ACHN (cell line): ENCODE measurements at regions not wholly inside any gene's neighbourhood (a gene's known extent, or its start where the extent isn't known, plus 50 kb on each side); places are given as distances from the start of the nearest gene placed in this dataset.
"Not testable (repeated sequence)": the region's sequence is repeated elsewhere in the genome, so short reads cannot be mapped to it uniquely, and the experiment has no call there.

Experiments
- DNase-seq: peaks from one replicate; pipeline ENCODE4 v3.0.0-alpha.2; 2015
- in situ Hi-C: cut with HindIII; loops from 2 replicates; pipeline ENCODE4 v1.10.0; 2017; ENCODE audit warnings: low sequenced_read_pairs, low pct_ligation_motif_present, low pct_unique_long_range_greater_than_20kb

- DNase-seq, in situ Hi-C loops: not testable (repeated sequence)
Measured at GRCh38 chr14:99037326-99037725, 234.7 kb downstream of the BCL11B start.

GRCh38 chr14:99037777-99038430 lies 234.1 kb downstream of the BCL11B start:
- DNase-seq = peak; percentile 2
- in situ Hi-C loops = no loop called here

DNA sequence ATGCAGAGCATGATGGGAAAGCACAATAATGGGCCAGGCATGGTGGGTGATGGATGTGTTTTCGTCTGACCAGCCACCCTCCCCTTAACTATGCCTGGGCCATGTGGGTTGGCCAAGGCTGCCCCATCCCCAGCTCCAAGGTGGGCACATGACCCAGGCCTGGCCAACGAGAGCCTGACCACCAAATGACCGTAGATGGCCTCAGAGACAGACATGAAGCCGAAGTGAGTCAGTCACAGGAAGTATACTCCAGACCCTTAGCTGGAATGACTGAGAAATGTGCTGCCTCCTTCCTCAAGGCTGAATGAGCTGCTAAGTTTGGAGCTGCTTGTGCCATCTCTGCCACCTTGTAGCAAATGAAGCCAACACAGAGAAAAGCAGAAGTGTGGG lies 233.6 kb downstream of the BCL11B start:
- DNase-seq = no peak
- in situ Hi-C loops = no loop called here

- no peak for DNase-seq
- in situ Hi-C loops = no loop called here
Measured at GRCh38 chr14:99039331-99040041, 232.5 kb downstream of the BCL11B start.

DNA sequence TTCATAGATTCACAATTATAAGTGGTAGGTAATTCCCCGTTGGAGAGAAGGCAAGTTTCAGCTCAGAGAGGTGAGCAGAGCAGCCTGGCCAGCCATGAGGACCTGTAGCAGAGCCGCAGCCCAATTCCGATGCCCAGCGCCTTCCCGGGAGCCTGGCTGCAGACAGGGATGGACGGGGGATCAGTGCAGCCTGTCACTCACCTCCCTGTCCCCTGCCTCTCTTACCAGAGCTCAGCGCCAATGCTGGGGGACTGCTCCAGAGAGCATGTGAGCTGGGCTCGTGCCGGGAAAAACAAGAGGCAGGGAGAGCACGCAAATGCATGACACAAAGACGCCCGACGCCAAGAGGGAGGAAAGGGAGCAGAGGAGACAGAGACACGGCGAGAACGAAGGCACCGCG lies 231.9 kb downstream of the BCL11B start:
- in situ Hi-C loops = no loop called here
- DNase-seq = no peak

GRCh38 chr14:99040711-99041110 lies 231.3 kb downstream of the BCL11B start:
- in situ Hi-C loops = no loop called here
- DNase-seq = no peak

DNA sequence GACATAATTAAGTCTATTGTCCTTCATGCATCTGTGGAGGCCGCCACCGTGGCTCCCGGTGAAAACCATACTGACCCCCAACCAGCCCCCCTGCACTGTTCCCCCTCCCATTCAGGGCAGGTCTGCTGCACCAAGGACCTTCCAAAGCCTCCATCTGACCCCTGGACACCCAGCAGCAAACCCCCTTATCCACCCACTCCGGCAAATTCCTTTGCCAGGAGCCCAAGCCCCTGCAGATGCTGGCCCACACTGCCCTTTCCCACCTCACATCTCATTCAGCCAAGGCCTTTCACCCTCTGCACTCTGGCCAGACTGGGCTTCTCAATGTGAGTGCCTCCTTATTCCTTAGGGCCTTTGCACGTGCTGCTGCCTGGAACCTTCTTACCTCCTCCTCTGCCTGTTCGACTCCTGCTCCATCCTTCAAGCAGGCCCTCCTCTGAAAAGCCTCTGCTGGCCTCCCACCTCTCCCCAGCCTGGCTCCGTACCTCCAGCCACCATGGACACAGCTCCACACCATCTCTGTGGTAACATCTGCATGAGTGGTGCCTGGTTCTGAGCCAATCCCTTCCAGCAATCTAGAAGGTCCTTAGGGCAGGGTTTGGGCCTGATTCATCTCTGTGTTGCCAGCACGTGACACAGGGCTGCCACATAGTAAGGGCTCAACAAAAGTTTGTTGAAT lies 230.7 kb downstream of the BCL11B start:
- no peak for DNase-seq
- in situ Hi-C loops = no loop called here

DNA sequence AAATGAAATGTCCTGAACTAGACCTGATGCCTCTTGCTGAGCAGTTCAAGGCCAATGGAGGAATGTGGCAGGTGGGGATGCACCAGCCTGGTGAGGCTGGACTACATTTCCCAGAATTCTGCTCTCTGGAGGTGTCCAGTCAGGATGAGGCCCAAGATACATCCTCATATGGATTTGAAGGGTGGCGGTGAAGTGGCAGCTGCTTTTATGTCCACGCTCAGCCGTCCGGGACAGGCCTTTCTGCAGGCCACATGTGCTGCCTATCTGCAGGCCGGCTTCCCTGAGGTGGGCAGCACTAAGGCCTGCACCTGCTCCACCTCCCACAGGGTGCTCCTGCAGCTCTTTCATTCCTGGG lies 230.2 kb downstream of the BCL11B start:
- in situ Hi-C loops = no loop called here
- no peak for DNase-seq

- in situ Hi-C loops = no loop called here
- no peak for DNase-seq
Measured at GRCh38 chr14:99042381-99043266, 229.4 kb downstream of the BCL11B start.

DNA sequence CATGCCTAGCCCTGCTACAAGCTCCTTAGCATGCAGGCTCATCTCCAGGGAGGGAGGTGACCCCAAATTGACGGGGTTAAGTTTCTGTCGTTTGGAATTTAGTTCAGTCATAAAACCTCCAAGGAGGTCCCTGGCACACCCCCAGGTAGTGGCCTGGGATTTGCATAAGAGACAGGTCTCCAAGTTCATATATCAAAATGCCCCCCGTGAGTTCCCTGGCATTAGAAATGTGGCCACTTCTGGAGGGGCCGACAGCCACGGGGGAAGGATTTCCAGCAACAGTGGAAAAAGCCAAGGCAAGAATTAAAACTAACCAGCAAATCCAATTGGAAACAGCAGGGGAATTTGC lies 228.8 kb downstream of the BCL11B start:
- in situ Hi-C loops = no loop called here
- DNase-seq = no peak

- in situ Hi-C loops = no loop called here
- no peak for DNase-seq
Measured at GRCh38 chr14:99043756-99044155, 228.2 kb downstream of the BCL11B start.

- in situ Hi-C loops = no loop called here
- no peak for DNase-seq
Measured at GRCh38 chr14:99047441-99048031, 224.5 kb downstream of the BCL11B start.

DNA sequence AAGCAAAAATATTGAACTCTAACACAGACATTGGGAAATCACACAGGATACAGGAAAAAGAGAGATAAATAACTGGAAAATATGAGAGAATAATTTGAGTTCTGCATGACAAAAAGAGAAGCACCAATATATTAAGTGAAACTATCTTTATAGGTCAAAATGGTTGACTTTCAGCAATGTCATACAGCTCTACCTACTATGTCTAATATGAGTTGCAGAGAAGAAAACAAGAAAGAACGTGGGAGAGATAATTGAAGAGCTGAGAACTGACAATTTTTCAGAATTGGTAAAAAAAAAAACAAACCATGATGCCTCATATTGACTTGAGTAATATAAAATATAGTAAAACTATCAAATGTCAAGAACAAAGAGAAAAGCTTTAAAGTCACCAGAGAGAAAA lies 221.7 kb downstream of the BCL11B start:
- no peak for DNase-seq
- in situ Hi-C loops = no loop called here

GRCh38 chr14:99052467-99052866 lies 219.5 kb downstream of the BCL11B start:
- in situ Hi-C loops = no loop called here

GRCh38 chr14:99055019-99055418 lies 217.0 kb downstream of the BCL11B start:
- in situ Hi-C loops = no loop called here
- no peak for DNase-seq

More at GRCh38 chr14:99052467-99052866, 219.5 kb downstream of the BCL11B start:
- DNase-seq = no peak

DNA sequence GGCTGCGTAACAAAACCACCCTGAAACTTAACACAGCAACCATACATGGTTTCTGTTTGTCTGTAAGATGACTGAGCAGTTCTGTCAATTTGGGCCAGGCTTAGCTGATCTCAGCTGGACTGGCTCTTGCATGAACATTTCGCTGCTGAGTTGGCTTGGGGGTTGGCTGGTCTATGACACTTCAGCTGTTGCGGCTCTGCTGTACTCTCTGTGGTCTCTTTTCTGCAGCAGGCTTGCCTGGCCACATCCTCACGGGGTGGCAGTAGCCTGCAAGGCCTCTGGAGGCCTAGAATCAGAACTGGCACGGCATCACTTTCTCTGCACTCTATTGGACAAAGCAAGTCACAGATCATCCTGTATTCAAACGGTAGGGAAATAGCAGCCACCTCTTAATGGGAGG lies 216.2 kb downstream of the BCL11B start:
- DNase-seq = no peak
- in situ Hi-C loops = no loop called here

GRCh38 chr14:99057576-99058083 lies 214.4 kb downstream of the BCL11B start:
- no peak for DNase-seq
- in situ Hi-C loops = no loop called here

- no peak for DNase-seq
- in situ Hi-C loops = no loop called here
Measured at GRCh38 chr14:99058542-99058941, 213.5 kb downstream of the BCL11B start.
